Endothelial cell of umbilical vein (primary cell): ENCODE measurements at regions not wholly inside any gene's neighbourhood (a gene's known extent, or its start where the extent isn't known, plus 50 kb on each side); places are given as distances from the start of the nearest gene placed in this dataset.

Source experiments
- BruUV-seq: library from RNA; stranded (reverse); fragments of 400-500 nt; replicated peaks from 2 replicates; lab custom pipeline; 2021; lab: Mats Ljungman, UMichigan
- CTCF ChIA-PET: fragments of 300-600, 350-600 bp; sonication (Branson Sonifier 250); formaldehyde crosslinking; loops from one replicate; lab custom pipeline; 2021; ENCODE audit warnings: antibody characterized with exemption, inconsistent platforms; lab: Charles Lee
- POLR2A ChIA-PET: fragments of 300-600, 350-600 bp; sonication (Branson Sonifier 250); formaldehyde crosslinking; loops from one replicate; lab custom pipeline; 2021; ENCODE audit warnings: antibody characterized with exemption, inconsistent platforms; lab: Charles Lee
- DNase-seq: peaks from one replicate; pipeline ENCODE4 v3.0.0-alpha.2; 2011; ENCODE audit warnings: low read depth, low spot score
- FAIRE-seq: peaks from 2 replicates; lab custom pipeline; 2011; peaks lifted over from hg19 to GRCh38; lab: Jason Lieb, UNC
- H2AFZ ChIP-seq: 2 replicates; pipeline ENCODE4 v1.6.0; 2012; ENCODE audit warnings: low read depth, low read length, control low read depth, inconsistent platforms
- H3K27ac ChIP-seq: 2 replicates; pipeline ENCODE4 v1.5.1; 2011; ENCODE audit warnings: low read depth, mild to moderate bottlenecking, control low read depth, low read length, moderate library complexity; ENCODE audit not compliant: insufficient read depth
- H3K27me3 ChIP-seq, 2 experiments: 2 replicates each; pipeline versions ENCODE4 v1.6.0 to v1.6.1; 2011; ENCODE audit warnings: low read length in 2 of 2, mixed read lengths in 1 of 2; ENCODE audit not compliant: control insufficient read depth in 2 of 2, insufficient read depth in 2 of 2
- H3K36me3 ChIP-seq, 2 experiments: 2 replicates in 1 of 2; 3 replicates in 1 of 2; pipeline ENCODE4 v1.5.1; 2011; ENCODE audit warnings: low read length in 2 of 2, mild to moderate bottlenecking in 1 of 2, moderate library complexity in 1 of 2; ENCODE audit not compliant: control insufficient read depth in 2 of 2, insufficient read depth in 2 of 2; ENCODE audit errors: extremely low read depth in 1 of 2
- H3K4me1 ChIP-seq: 3 replicates; pipeline ENCODE4 v1.5.1; 2011; ENCODE audit warnings: mild to moderate bottlenecking, low read length; ENCODE audit not compliant: control insufficient read depth, insufficient read depth; ENCODE audit errors: extremely low read depth
- H3K4me2 ChIP-seq: 2 replicates; pipeline ENCODE4 v1.6.1; 2011; ENCODE audit warnings: low read length, control low read depth, mixed read lengths; ENCODE audit not compliant: insufficient read depth
- H3K4me3 ChIP-seq, 3 experiments: fragments of 200-600 bp in 1 of 3; sonication (generic), shearing (Covaris generic) in 1 of 3; replicated peaks in 1 of 3; 2 replicates each; pipeline ENCODE4 v1.5.1; 2011 to 2016; ENCODE audit warnings: control low read depth in 3 of 3, low read length in 3 of 3, mild to moderate bottlenecking in 2 of 3, inconsistent platforms in 1 of 3, low read depth in 1 of 3, moderate library complexity in 1 of 3; ENCODE audit not compliant: insufficient read depth in 1 of 3
- H3K79me2 ChIP-seq: 2 replicates; pipeline ENCODE4 v1.6.0; 2012; ENCODE audit warnings: low read length, inconsistent platforms; ENCODE audit not compliant: control insufficient read depth, insufficient read depth
- H3K9ac ChIP-seq: replicated peaks from 2 replicates; pipeline ENCODE3; 2011; ENCODE audit warnings: low read length, control low read depth; ENCODE audit not compliant: insufficient read depth; ENCODE audit errors: extremely low read depth
- H3K9me1 ChIP-seq: replicated peaks from 3 replicates; pipeline ENCODE4 v1.6.0; 2011; ENCODE audit warnings: mild to moderate bottlenecking, low read length; ENCODE audit not compliant: control insufficient read depth, insufficient read depth; ENCODE audit errors: extremely low read depth
- H3K9me3 ChIP-seq: replicated peaks from 2 replicates; pipeline ENCODE4 v1.5.1; 2012; ENCODE audit warnings: low read length, inconsistent platforms; ENCODE audit not compliant: control insufficient read depth, insufficient read depth
- H4K20me1 ChIP-seq: replicated peaks from 2 replicates; pipeline ENCODE3; 2011; ENCODE audit warnings: mild to moderate bottlenecking, low read length; ENCODE audit not compliant: control insufficient read depth, insufficient read depth; ENCODE audit errors: extremely low read depth
- EZH2 ChIP-seq: IDR thresholded peaks from 2 replicates; pipeline ENCODE4 v1.6.1; 2012; ENCODE audit warnings: borderline replicate concordance, low read depth, mild to moderate bottlenecking, moderate library complexity, low read length, inconsistent platforms; ENCODE audit not compliant: severe bottlenecking
- FOS ChIP-seq: IDR thresholded peaks from 2 replicates; pipeline ENCODE4 v1.6.1; 2011; ENCODE audit warnings: mild to moderate bottlenecking, low read length, moderate library complexity, borderline replicate concordance; ENCODE audit not compliant: insufficient read depth
- GATA2 ChIP-seq: IDR thresholded peaks from 2 replicates; pipeline ENCODE4 v1.7.0; 2011; ENCODE audit warnings: low read depth, mild to moderate bottlenecking, moderate library complexity, mixed read lengths, low read length; ENCODE audit not compliant: insufficient read length, insufficient read depth
- JUN ChIP-seq: IDR thresholded peaks from 2 replicates; pipeline ENCODE4 v1.6.1; 2011; ENCODE audit warnings: borderline replicate concordance, low read depth; ENCODE audit not compliant: insufficient read length, insufficient read depth
- MYC ChIP-seq: IDR thresholded peaks from one replicate; pipeline ENCODE4 v1.6.1; 2011; ENCODE audit warnings: mild to moderate bottlenecking, low read depth, low read length
- POLR2A ChIP-seq: IDR thresholded peaks from 2 replicates; pipeline ENCODE4 v1.6.1; 2012; ENCODE audit warnings: low read depth, mild to moderate bottlenecking, control low read depth, low read length
- POLR2AphosphoS5 ChIP-seq: IDR thresholded peaks from 2 replicates; pipeline ENCODE4 v1.6.1; 2012; ENCODE audit warnings: low read depth, mild to moderate bottlenecking, control low read depth, low read length, moderate library complexity; ENCODE audit not compliant: insufficient read depth
- dilution Hi-C: fragments of 300-500 bp; cut with MboI; formaldehyde crosslinking; loops from one replicate; pipeline ENCODE4 v1.15.0; 2019; ENCODE audit warnings: low sequenced_read_pairs; ENCODE audit not compliant: extremely low pct_ligation_motif_present
- intact Hi-C: fragments of 100-400 bp; cut with micrococcal nuclease; formaldehyde crosslinking; loops from one replicate; pipeline ENCODE4 v1.10.0; 2022
- TF ChIP-seq, protein P1 (sequence below), 2 donors: IDR thresholded peaks; 1 replicate in 1 of 2; 2 replicates in 1 of 2; pipeline ENCODE4 v1.5.1; 2011; ENCODE audit warnings: low read length in 2 of 2, mild to moderate bottlenecking in 2 of 2, moderate library complexity in 2 of 2, control low read depth in 1 of 2, inconsistent platforms in 1 of 2, low read depth in 1 of 2; ENCODE audit not compliant: insufficient read depth in 1 of 2; ENCODE audit errors: extremely low read depth in 1 of 2
- TF ChIP-seq, protein P2 (sequence below): IDR thresholded peaks from 2 replicates; pipeline ENCODE4 v1.6.1; 2011; ENCODE audit not compliant: insufficient read depth, insufficient read length

DNA sequence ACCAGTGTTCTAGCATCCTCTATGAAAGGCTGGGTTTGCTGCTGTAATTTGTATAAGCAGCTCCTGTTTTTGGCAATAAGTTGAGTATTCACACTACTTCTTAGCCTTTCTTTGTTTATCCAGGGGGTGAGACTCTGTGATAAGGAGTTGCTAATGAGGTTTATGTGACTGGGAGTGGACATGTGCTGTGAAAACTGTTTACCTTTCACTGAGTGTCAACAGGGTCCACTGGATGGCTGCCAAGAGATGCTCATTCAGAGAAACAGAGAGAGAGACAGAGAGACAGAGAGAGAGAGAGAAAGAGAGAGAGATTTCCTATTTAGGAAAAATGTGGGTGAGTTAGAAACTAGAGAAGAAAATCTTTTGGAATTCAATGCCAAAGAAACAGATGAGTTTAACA is 233.9 kb downstream of the CHIC2 start:
- Histone ChIP-seq H3K27ac (no peak overlapping the region), H3K9ac (no peak overlapping the region), H3K27me3 (no peaks in the 10 kb centered on the region), H3K4me3 (no peak overlapping the region), H2AFZ (no peak overlapping the region), H3K36me3 (no peaks in the 10 kb centered on the region), H4K20me1 (no peaks in the 10 kb centered on the region), H3K9me3 (no peaks in the 10 kb centered on the region), H3K4me1 (no peaks in the 10 kb centered on the region), H3K4me2 (no peak overlapping the region), H3K9me1 (no peaks in the 10 kb centered on the region), H3K79me2 (no peaks in the 10 kb centered on the region)
- TF ChIP-seq GATA2 (no peak), MYC (no peak), POLR2A (no peak), JUN (no peak), POLR2AphosphoS5 (no peak), FOS (no peak), EZH2 (no peak)
- TF ChIP-seq, protein P1, sequence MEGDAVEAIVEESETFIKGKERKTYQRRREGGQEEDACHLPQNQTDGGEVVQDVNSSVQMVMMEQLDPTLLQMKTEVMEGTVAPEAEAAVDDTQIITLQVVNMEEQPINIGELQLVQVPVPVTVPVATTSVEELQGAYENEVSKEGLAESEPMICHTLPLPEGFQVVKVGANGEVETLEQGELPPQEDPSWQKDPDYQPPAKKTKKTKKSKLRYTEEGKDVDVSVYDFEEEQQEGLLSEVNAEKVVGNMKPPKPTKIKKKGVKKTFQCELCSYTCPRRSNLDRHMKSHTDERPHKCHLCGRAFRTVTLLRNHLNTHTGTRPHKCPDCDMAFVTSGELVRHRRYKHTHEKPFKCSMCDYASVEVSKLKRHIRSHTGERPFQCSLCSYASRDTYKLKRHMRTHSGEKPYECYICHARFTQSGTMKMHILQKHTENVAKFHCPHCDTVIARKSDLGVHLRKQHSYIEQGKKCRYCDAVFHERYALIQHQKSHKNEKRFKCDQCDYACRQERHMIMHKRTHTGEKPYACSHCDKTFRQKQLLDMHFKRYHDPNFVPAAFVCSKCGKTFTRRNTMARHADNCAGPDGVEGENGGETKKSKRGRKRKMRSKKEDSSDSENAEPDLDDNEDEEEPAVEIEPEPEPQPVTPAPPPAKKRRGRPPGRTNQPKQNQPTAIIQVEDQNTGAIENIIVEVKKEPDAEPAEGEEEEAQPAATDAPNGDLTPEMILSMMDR (IDR thresholded peaks at IDR 0.05; ENCODE audit: extremely low read depth in 1 of 2, insufficient read depth in 1 of 2, low read depth in 1 of 2, low read length in 2 of 2) = no peak
- TF ChIP-seq, protein P2, sequence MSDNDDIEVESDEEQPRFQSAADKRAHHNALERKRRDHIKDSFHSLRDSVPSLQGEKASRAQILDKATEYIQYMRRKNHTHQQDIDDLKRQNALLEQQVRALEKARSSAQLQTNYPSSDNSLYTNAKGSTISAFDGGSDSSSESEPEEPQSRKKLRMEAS = no peak
- dilution Hi-C loops (no loop called here), intact Hi-C loops (no loop called here)
- ChIA-PET CTCF (interaction anchor here (0.6 kb wide), 1 partner anchor 1406 kb away, joined by 3 read pairs; no protein-coding TSS in a partner anchor), POLR2A (no interaction called here)
- FAIRE-seq (peak; percentile 63), DNase-seq (no peak)
- no TSS peak for BruUV-seq
